Type B pancreatic cell (in vitro differentiated cells): ENCODE measurements at regions not wholly inside any gene's neighbourhood (a gene's known extent, or its start where the extent isn't known, plus 50 kb on each side); places are given as distances from the start of the nearest gene placed in this dataset.

Source experiments
- DNase-seq: peaks from one replicate; pipeline ENCODE4 v3.0.0; 2021; ENCODE audit warnings: mixed read lengths; ENCODE audit not compliant: unreplicated experiment; ENCODE audit errors: extremely low spot score
- H3K27ac Mint-ChIP-seq: 2 replicates; pipeline ENCODE4 v1.8.0; 2021; ENCODE audit warnings: mild to moderate bottlenecking, mixed read lengths
- H3K27me3 Mint-ChIP-seq: 2 replicates; pipeline ENCODE4 v1.8.0; 2021; ENCODE audit warnings: mixed read lengths
- H3K36me3 Mint-ChIP-seq: 2 replicates; pipeline ENCODE4 v1.8.0; 2021; ENCODE audit warnings: mixed read lengths
- H3K4me1 Mint-ChIP-seq: one replicate; pipeline ENCODE4 v1.8.0; 2021; ENCODE audit warnings: mixed read lengths; ENCODE audit not compliant: unreplicated experiment
- H3K4me3 Mint-ChIP-seq: 2 replicates; pipeline ENCODE4 v1.8.0; 2021; ENCODE audit warnings: mild to moderate bottlenecking, mixed read lengths
- H3K9me3 Mint-ChIP-seq: 2 replicates; pipeline ENCODE4 v1.8.0; 2021; ENCODE audit warnings: mixed read lengths
- CTCF ChIP-seq: fragments of 200-600 bp; sonication (generic); conservative IDR thresholded peaks from 2 replicates; pipeline ENCODE4 v1.5.0; 2021; ENCODE audit warnings: antibody characterized with exemption, mild to moderate bottlenecking

GRCh38 chr3:87486115-87486514 is 209.7 kb upstream of the POU1F1 start:
- Mint-ChIP-seq H3K36me3 (no peaks in the 10 kb centered on the region), H3K4me1 (no peaks in the 10 kb centered on the region), H3K27me3 (no peaks in the 10 kb centered on the region), H3K27ac (no peak overlapping the region), H3K4me3 (no peak overlapping the region), H3K9me3 (no peaks in the 10 kb centered on the region)
- DNase-seq = no peak
- no peak for TF ChIP-seq CTCF

- no peak overlapping the region for H3K4me3 Mint-ChIP-seq
- DNase-seq = no peak
- no peaks in the 10 kb centered on the region for H3K27me3 Mint-ChIP-seq
- no peak overlapping the region for H3K27ac Mint-ChIP-seq
- peaks cover under 1% of the 10 kb centered on the region for H3K9me3 Mint-ChIP-seq
- TF ChIP-seq CTCF = no peak
- no peaks in the 10 kb centered on the region for H3K36me3 Mint-ChIP-seq
- H3K4me1 Mint-ChIP-seq = no peaks in the 10 kb centered on the region
Measured at GRCh38 chr3:87478716-87479115, 202.3 kb upstream of the POU1F1 start.

- no peaks in the 10 kb centered on the region for H3K36me3 Mint-ChIP-seq
- no peaks in the 10 kb centered on the region for H3K4me1 Mint-ChIP-seq
- H3K27me3 Mint-ChIP-seq = no peaks in the 10 kb centered on the region
- DNase-seq = no peak
- no peak overlapping the region for H3K4me3 Mint-ChIP-seq
- H3K27ac Mint-ChIP-seq = no peak overlapping the region
- peaks cover 15% of the 10 kb centered on the region for H3K9me3 Mint-ChIP-seq
- no peak for TF ChIP-seq CTCF
Measured at GRCh38 chr3:87473944-87474343, 197.6 kb upstream of the POU1F1 start.

GRCh38 chr3:87468938-87469337 is 192.6 kb upstream of the POU1F1 start:
- no peaks in the 10 kb centered on the region for H3K36me3 Mint-ChIP-seq
- H3K9me3 Mint-ChIP-seq = peaks cover 23% of the 10 kb centered on the region

GRCh38 chr3:87468235-87468634 is 191.9 kb upstream of the POU1F1 start:
- no peak for DNase-seq
- H3K36me3 Mint-ChIP-seq = no peaks in the 10 kb centered on the region
- no peaks in the 10 kb centered on the region for H3K4me1 Mint-ChIP-seq
- no peak for TF ChIP-seq CTCF
- H3K27ac Mint-ChIP-seq = no peak overlapping the region
- H3K4me3 Mint-ChIP-seq = no peak overlapping the region
- H3K9me3 Mint-ChIP-seq = peaks cover 17% of the 10 kb centered on the region
- H3K27me3 Mint-ChIP-seq = no peaks in the 10 kb centered on the region

More at GRCh38 chr3:87468938-87469337, 192.6 kb upstream of the POU1F1 start:
- Mint-ChIP-seq H3K27me3 (no peaks in the 10 kb centered on the region), H3K27ac (no peak overlapping the region), H3K4me3 (no peak overlapping the region), H3K4me1 (no peaks in the 10 kb centered on the region)
- TF ChIP-seq CTCF = no peak
- DNase-seq = no peak

- no peaks in the 10 kb centered on the region for H3K36me3 Mint-ChIP-seq
- H3K4me1 Mint-ChIP-seq = no peaks in the 10 kb centered on the region
- H3K27ac Mint-ChIP-seq = no peak overlapping the region
Measured at GRCh38 chr3:87462228-87462627, 185.8 kb upstream of the POU1F1 start.

More at GRCh38 chr3:87462228-87462627, 185.8 kb upstream of the POU1F1 start:
- Mint-ChIP-seq H3K9me3 (peaks cover 8% of the 10 kb centered on the region), H3K27me3 (no peaks in the 10 kb centered on the region), H3K4me3 (no peak overlapping the region)
- no peak for TF ChIP-seq CTCF
- no peak for DNase-seq
